ENCODE measurements at regions not wholly inside any gene's neighbourhood (a gene's known extent, or its start where the extent isn't known, plus 50 kb on each side); places are given as distances from the start of the nearest gene placed in this dataset.
"Not testable (repeated sequence)": the region's sequence is repeated elsewhere in the genome, so short reads cannot be mapped to it uniquely, and the experiment has no call there.

GRCh38 chr3:130569461-130570365 is 52.7 kb downstream of the COL6A6 start:
- no peak for ATAC-seq
- Mint-ChIP-seq H3K9me3 (no peaks in the 10 kb centered on the region), H3K27ac (no peak overlapping the region), H3K36me3 (no peaks in the 10 kb centered on the region)
- DNase-seq (ENCODE audit: low spot score in 2 of 2), result no peak

GRCh38 chr3:130572769-130573168 is 55.8 kb downstream of the COL6A6 start:
- ATAC-seq, result no peak
- Mint-ChIP-seq H3K27ac (no peak overlapping the region), H3K9me3 (no peaks in the 10 kb centered on the region), H3K36me3 (no peaks in the 10 kb centered on the region)
- DNase-seq (ENCODE audit: low spot score in 2 of 2), result no peak

- H3K9me3 Mint-ChIP-seq, result no peaks in the 10 kb centered on the region
- ATAC-seq (no peak), DNase-seq (ENCODE audit: low spot score in 2 of 2) (no peak)
- H3K27ac Mint-ChIP-seq, result no peak overlapping the region
- H3K36me3 Mint-ChIP-seq, result no peaks in the 10 kb centered on the region
Measured at GRCh38 chr3:130576375-130577266, 59.6 kb downstream of the COL6A6 start.

- no peaks in the 10 kb centered on the region for H3K36me3 Mint-ChIP-seq
- no peak for DNase-seq (ENCODE audit: low spot score in 2 of 2)
- peak overlapping the region in 1 of 2 donors; percentile 88 for H3K27ac Mint-ChIP-seq
- no peaks in the 10 kb centered on the region for H3K9me3 Mint-ChIP-seq
- ATAC-seq, result peak in 1 of 2 donors; percentile 98
Measured at GRCh38 chr3:130582457-130583153, 65.6 kb downstream of the COL6A6 start.

GRCh38 chr3:130594749-130595148 is 77.8 kb downstream of the COL6A6 start:
- ATAC-seq, result peak; percentile 64 to 85
- not testable (repeated sequence) for DNase-seq (ENCODE audit: low spot score in 2 of 2); H3K27ac Mint-ChIP-seq; H3K9me3 Mint-ChIP-seq; H3K36me3 Mint-ChIP-seq

- no peak overlapping the region for H3K27ac Mint-ChIP-seq
- H3K9me3 Mint-ChIP-seq, result no peaks in the 10 kb centered on the region
- no peak for ATAC-seq
- H3K36me3 Mint-ChIP-seq, result no peaks in the 10 kb centered on the region
- no peak for DNase-seq (ENCODE audit: low spot score in 2 of 2)
Measured at GRCh38 chr3:130596484-130596883, 79.5 kb downstream of the COL6A6 start.

- Mint-ChIP-seq H3K9me3 (peaks cover 6 to 8% of the 10 kb centered on the region in 2 donors), H3K27ac (no peak overlapping the region), H3K36me3 (no peaks in the 10 kb centered on the region)
- DNase-seq (ENCODE audit: low spot score in 2 of 2) (no peak), ATAC-seq (no peak)
Measured at GRCh38 chr3:130601442-130601971, 84.5 kb downstream of the COL6A6 start.

GRCh38 chr3:130604806-130605205 is 87.8 kb downstream of the COL6A6 start:
- Mint-ChIP-seq H3K27ac (no peak overlapping the region), H3K9me3 (peaks cover 6 to 8% of the 10 kb centered on the region in 2 donors), H3K36me3 (no peaks in the 10 kb centered on the region)
- ATAC-seq, result no peak
- no peak for DNase-seq (ENCODE audit: low spot score in 2 of 2)

GRCh38 chr3:130606336-130606735 is 89.4 kb downstream of the COL6A6 start:
- Mint-ChIP-seq H3K36me3 (no peaks in the 10 kb centered on the region), H3K27ac (no peak overlapping the region), H3K9me3 (peaks cover 6 to 8% of the 10 kb centered on the region in 2 donors)
- no peak for ATAC-seq
- no peak for DNase-seq (ENCODE audit: low spot score in 2 of 2)

GRCh38 chr3:130607553-130608154 is 90.7 kb downstream of the COL6A6 start:
- H3K9me3 Mint-ChIP-seq, result peaks cover 8 to 10% of the 10 kb centered on the region in 2 donors

GRCh38 chr3:130609166-130609979 is 92.4 kb downstream of the COL6A6 start:
- DNase-seq (ENCODE audit: low spot score in 2 of 2) (no peak), ATAC-seq (no peak)
- Mint-ChIP-seq H3K9me3 (peaks cover 7 to 8% of the 10 kb centered on the region in 2 donors), H3K27ac (no peak overlapping the region), H3K36me3 (peaks cover 0 to 5% of the 10 kb centered on the region in 2 donors)

More at GRCh38 chr3:130607553-130608154, 90.7 kb downstream of the COL6A6 start:
- DNase-seq (ENCODE audit: low spot score in 2 of 2), result no peak
- no peak overlapping the region for H3K27ac Mint-ChIP-seq
- H3K36me3 Mint-ChIP-seq, result peaks cover 0 to 5% of the 10 kb centered on the region in 2 donors
- ATAC-seq, result no peak

- no peak for ATAC-seq
- Mint-ChIP-seq H3K9me3 (no peaks in the 10 kb centered on the region), H3K36me3 (no peaks in the 10 kb centered on the region)
Measured at GRCh38 chr3:130619196-130619595, 102.2 kb downstream of the COL6A6 start.

GRCh38 chr3:130621824-130622223 is 104.8 kb downstream of the COL6A6 start:
- H3K27ac Mint-ChIP-seq, result no peak overlapping the region
- H3K36me3 Mint-ChIP-seq, result no peaks in the 10 kb centered on the region
- DNase-seq (ENCODE audit: low spot score in 2 of 2), result no peak
- ATAC-seq, result no peak
- no peaks in the 10 kb centered on the region for H3K9me3 Mint-ChIP-seq

More at GRCh38 chr3:130619196-130619595, 102.2 kb downstream of the COL6A6 start:
- DNase-seq (ENCODE audit: low spot score in 2 of 2), result no peak
- H3K27ac Mint-ChIP-seq, result no peak overlapping the region

- ATAC-seq, result no peak
- no peaks in the 10 kb centered on the region for H3K36me3 Mint-ChIP-seq
- H3K27ac Mint-ChIP-seq, result no peak overlapping the region
- no peak for DNase-seq (ENCODE audit: low spot score in 2 of 2)
- H3K9me3 Mint-ChIP-seq, result no peaks in the 10 kb centered on the region
Measured at GRCh38 chr3:130626049-130626448, 109.1 kb downstream of the COL6A6 start.

- H3K27ac Mint-ChIP-seq, result no peak overlapping the region
- no peaks in the 10 kb centered on the region for H3K36me3 Mint-ChIP-seq
- DNase-seq (ENCODE audit: low spot score in 2 of 2) (no peak), ATAC-seq (no peak)
- H3K9me3 Mint-ChIP-seq, result no peaks in the 10 kb centered on the region
Measured at GRCh38 chr3:130627143-130627855, 110.3 kb downstream of the COL6A6 start.
